ENCODE measurements at regions not wholly inside any gene's neighbourhood (a gene's known extent, or its start where the extent isn't known, plus 50 kb on each side); places are given as distances from the start of the nearest gene placed in this dataset.

DNA sequence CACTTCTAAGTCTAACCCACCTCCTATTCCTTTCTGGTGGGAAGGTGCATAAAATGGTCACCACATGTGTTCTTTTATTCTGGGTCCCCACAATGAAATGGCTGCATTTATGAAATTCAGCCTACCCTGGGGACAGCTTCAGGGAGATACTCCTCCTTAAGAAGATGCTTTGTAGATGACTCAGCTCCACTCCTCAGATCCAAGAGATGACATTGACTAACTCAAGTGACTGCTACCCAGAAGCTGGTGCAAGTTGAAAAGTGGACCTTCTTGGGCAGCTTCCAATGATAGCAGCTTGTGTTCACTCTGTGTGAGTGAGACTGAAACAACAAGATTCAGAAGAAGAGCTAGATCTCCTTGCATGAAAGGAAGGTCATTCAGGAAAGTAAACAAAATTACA, 113.4 kb downstream of the SCP2D1 start:
- no peak for TF ChIP-seq EZH2phosphoT487 (IDR thresholded peaks at IDR 0.05; ENCODE audit: borderline replicate concordance)
- Histone ChIP-seq H2AFZ (ENCODE audit: low read length) (no peak overlapping the region), H3K4me1 (ENCODE audit: insufficient read depth, low read length, poor library complexity, severe bottlenecking) (no peaks in the 10 kb centered on the region), H3K4me2 (ENCODE audit: low read depth, low read length, poor library complexity, severe bottlenecking) (no peak overlapping the region), H3K9me2 (replicated peaks; ENCODE audit: low read depth, low read length) (no peaks in the 10 kb centered on the region), H3F3A (ENCODE audit: low read depth) (no peaks in the 10 kb centered on the region), H3K79me2 (ENCODE audit: insufficient read depth, low read length) (no peaks in the 10 kb centered on the region), H3K9ac (ENCODE audit: low read depth, low read length, poor library complexity, severe bottlenecking) (no peak overlapping the region), H3K9me3 (ENCODE audit: insufficient read depth, low read depth, low read length) (no peaks in the 10 kb centered on the region), H3K27me3 (ENCODE audit: insufficient read depth, low read length, poor library complexity, severe bottlenecking) (no peaks in the 10 kb centered on the region), H4K20me1 (ENCODE audit: insufficient read depth, low read length, poor library complexity, severe bottlenecking) (no peaks in the 10 kb centered on the region), H3K4me3 (ENCODE audit: low read length, poor library complexity, severe bottlenecking) (no peak overlapping the region), H3K36me3 (ENCODE audit: insufficient read depth, low read length) (no peaks in the 10 kb centered on the region)

DNA sequence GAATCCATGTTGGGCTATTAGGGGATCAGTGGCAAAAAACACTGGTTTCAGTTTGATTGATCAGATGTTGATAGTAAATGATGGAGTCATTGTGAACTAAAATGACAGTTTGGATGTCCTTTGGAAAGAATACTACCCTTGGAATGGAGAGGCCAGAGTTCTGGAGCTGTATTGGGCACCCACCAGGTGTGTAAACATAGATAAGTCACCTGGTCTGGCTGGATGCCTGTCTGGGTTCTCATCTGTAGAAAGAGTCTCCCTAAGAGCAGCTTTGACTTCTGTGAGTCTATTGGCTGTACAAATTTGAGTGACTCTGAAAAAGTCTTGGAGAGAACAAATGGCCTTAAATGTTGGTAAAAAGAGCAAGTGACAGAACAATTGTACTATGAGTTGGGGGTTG, 115.0 kb downstream of the SCP2D1 start:
- H3K9me2 ChIP-seq (replicated peaks; ENCODE audit: low read depth, low read length): no peaks in the 10 kb centered on the region
- H3K27me3 ChIP-seq (ENCODE audit: insufficient read depth, low read length, poor library complexity, severe bottlenecking): no peaks in the 10 kb centered on the region
- H3K9ac ChIP-seq (ENCODE audit: low read depth, low read length, poor library complexity, severe bottlenecking): no peak overlapping the region

DNA sequence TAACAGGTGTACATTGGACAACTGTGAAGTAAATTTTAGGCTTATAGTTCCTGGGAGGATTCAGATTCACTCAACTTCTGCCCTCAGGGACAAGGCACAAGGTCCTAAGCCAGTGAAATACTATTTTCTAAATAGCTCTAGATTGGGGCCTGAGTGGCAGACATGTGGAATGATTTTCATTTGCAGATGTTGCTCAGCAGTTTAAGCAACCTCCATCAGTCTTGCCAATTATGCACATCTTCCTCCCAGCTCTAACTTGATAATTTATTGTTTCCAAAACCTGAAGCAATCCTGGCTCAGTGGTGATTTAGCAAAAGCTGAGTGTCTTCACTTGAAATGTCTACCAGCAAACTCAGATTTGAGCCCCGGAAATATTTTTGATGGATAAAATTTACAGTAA, 116.2 kb downstream of the SCP2D1 start:
- H3K4me2 ChIP-seq (ENCODE audit: low read depth, low read length, poor library complexity, severe bottlenecking): no peak overlapping the region
- TF ChIP-seq, protein P1, sequence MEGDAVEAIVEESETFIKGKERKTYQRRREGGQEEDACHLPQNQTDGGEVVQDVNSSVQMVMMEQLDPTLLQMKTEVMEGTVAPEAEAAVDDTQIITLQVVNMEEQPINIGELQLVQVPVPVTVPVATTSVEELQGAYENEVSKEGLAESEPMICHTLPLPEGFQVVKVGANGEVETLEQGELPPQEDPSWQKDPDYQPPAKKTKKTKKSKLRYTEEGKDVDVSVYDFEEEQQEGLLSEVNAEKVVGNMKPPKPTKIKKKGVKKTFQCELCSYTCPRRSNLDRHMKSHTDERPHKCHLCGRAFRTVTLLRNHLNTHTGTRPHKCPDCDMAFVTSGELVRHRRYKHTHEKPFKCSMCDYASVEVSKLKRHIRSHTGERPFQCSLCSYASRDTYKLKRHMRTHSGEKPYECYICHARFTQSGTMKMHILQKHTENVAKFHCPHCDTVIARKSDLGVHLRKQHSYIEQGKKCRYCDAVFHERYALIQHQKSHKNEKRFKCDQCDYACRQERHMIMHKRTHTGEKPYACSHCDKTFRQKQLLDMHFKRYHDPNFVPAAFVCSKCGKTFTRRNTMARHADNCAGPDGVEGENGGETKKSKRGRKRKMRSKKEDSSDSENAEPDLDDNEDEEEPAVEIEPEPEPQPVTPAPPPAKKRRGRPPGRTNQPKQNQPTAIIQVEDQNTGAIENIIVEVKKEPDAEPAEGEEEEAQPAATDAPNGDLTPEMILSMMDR (conservative IDR thresholded peaks at IDR 0.05; ENCODE audit: low read length): no peak
- no peak for TF ChIP-seq EZH2phosphoT487 (IDR thresholded peaks at IDR 0.05; ENCODE audit: borderline replicate concordance)

More for the DNA sequence above, 115.0 kb downstream of the SCP2D1 start:
- Histone ChIP-seq H3K79me2 (ENCODE audit: insufficient read depth, low read length) (no peaks in the 10 kb centered on the region), H4K20me1 (ENCODE audit: insufficient read depth, low read length, poor library complexity, severe bottlenecking) (no peaks in the 10 kb centered on the region), H3K4me1 (ENCODE audit: insufficient read depth, low read length, poor library complexity, severe bottlenecking) (no peaks in the 10 kb centered on the region), H3F3A (ENCODE audit: low read depth) (no peaks in the 10 kb centered on the region), H3K36me3 (ENCODE audit: insufficient read depth, low read length) (no peaks in the 10 kb centered on the region), H3K4me2 (ENCODE audit: low read depth, low read length, poor library complexity, severe bottlenecking) (no peak overlapping the region), H2AFZ (ENCODE audit: low read length) (no peak overlapping the region), H3K9me3 (ENCODE audit: insufficient read depth, low read depth, low read length) (no peaks in the 10 kb centered on the region), H3K4me3 (ENCODE audit: low read length, poor library complexity, severe bottlenecking) (no peak overlapping the region)
- TF ChIP-seq EZH2phosphoT487 (IDR thresholded peaks at IDR 0.05; ENCODE audit: borderline replicate concordance): no peak
- TF ChIP-seq, protein P1 (conservative IDR thresholded peaks at IDR 0.05; ENCODE audit: low read length): no peak

DNA sequence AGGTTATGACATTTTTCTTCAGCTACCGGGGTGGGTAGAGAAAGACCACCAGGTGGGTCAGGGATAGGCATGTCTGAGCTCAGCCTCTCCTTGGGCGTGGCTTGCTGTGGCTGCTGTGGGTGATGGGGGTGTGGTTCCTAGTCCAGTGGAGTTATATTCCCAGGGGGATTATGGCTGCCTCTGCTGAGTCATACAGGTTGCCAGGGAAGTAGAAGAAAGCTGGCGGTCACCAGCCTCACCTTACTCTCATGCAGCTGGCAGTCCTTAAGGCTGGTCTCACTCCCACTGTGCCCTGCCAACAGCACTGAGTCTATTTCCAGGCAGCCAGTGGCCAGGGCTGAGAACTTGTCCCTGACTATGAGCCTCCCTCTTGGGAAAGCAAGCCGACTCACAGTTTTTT, 130.0 kb downstream of the SCP2D1 start:
- H3K4me2 ChIP-seq (ENCODE audit: low read depth, low read length, poor library complexity, severe bottlenecking): no peak overlapping the region
- TF ChIP-seq, protein P1 (conservative IDR thresholded peaks at IDR 0.05; ENCODE audit: low read length): no peak
- no peak for TF ChIP-seq EZH2phosphoT487 (IDR thresholded peaks at IDR 0.05; ENCODE audit: borderline replicate concordance)

More for the DNA sequence above, 116.2 kb downstream of the SCP2D1 start:
- Histone ChIP-seq H4K20me1 (ENCODE audit: insufficient read depth, low read length, poor library complexity, severe bottlenecking) (no peaks in the 10 kb centered on the region), H2AFZ (ENCODE audit: low read length) (no peak overlapping the region), H3K4me1 (ENCODE audit: insufficient read depth, low read length, poor library complexity, severe bottlenecking) (no peaks in the 10 kb centered on the region), H3K9ac (ENCODE audit: low read depth, low read length, poor library complexity, severe bottlenecking) (no peak overlapping the region), H3K79me2 (ENCODE audit: insufficient read depth, low read length) (no peaks in the 10 kb centered on the region), H3K36me3 (ENCODE audit: insufficient read depth, low read length) (no peaks in the 10 kb centered on the region), H3K27me3 (ENCODE audit: insufficient read depth, low read length, poor library complexity, severe bottlenecking) (no peaks in the 10 kb centered on the region), H3K9me3 (ENCODE audit: insufficient read depth, low read depth, low read length) (no peaks in the 10 kb centered on the region), H3K9me2 (replicated peaks; ENCODE audit: low read depth, low read length) (no peaks in the 10 kb centered on the region), H3K4me3 (ENCODE audit: low read length, poor library complexity, severe bottlenecking) (no peak overlapping the region), H3F3A (ENCODE audit: low read depth) (no peaks in the 10 kb centered on the region)

More for the DNA sequence above, 130.0 kb downstream of the SCP2D1 start:
- Histone ChIP-seq H3F3A (ENCODE audit: low read depth) (no peaks in the 10 kb centered on the region), H3K9me3 (ENCODE audit: insufficient read depth, low read depth, low read length) (no peaks in the 10 kb centered on the region), H3K79me2 (ENCODE audit: insufficient read depth, low read length) (no peaks in the 10 kb centered on the region), H3K4me3 (ENCODE audit: low read length, poor library complexity, severe bottlenecking) (no peak overlapping the region), H3K9me2 (replicated peaks; ENCODE audit: low read depth, low read length) (no peaks in the 10 kb centered on the region), H3K4me1 (ENCODE audit: insufficient read depth, low read length, poor library complexity, severe bottlenecking) (no peaks in the 10 kb centered on the region), H3K9ac (ENCODE audit: low read depth, low read length, poor library complexity, severe bottlenecking) (no peak overlapping the region), H3K36me3 (ENCODE audit: insufficient read depth, low read length) (no peaks in the 10 kb centered on the region), H4K20me1 (ENCODE audit: insufficient read depth, low read length, poor library complexity, severe bottlenecking) (no peaks in the 10 kb centered on the region), H2AFZ (ENCODE audit: low read length) (no peak overlapping the region), H3K27me3 (ENCODE audit: insufficient read depth, low read length, poor library complexity, severe bottlenecking) (no peaks in the 10 kb centered on the region)

All from Loucy (cell line).